IMR-90 (cell line): ENCODE measurements at regions not wholly inside any gene's neighbourhood (a gene's known extent, or its start where the extent isn't known, plus 50 kb on each side); places are given as distances from the start of the nearest gene placed in this dataset.

Experiments
- ATAC-seq: fragments of 200-7000 bp; cut with Tn5 transposase; 2 replicates; pipeline ENCODE4 v1.9.1; 2020; ENCODE audit warnings: low read depth, mild to moderate bottlenecking, moderate library complexity
- BruUV-seq: library from RNA; stranded (reverse); fragments of 400-500 nt; replicated peaks from 2 replicates; lab custom pipeline; 2021; lab: Mats Ljungman, UMichigan
- CTCF ChIA-PET: fragments of 300-600 bp; formaldehyde crosslinking; extraction: SDS; loops from one replicate; lab custom pipeline; 2021; ENCODE audit warnings: antibody characterized with exemption; lab: Yijun Ruan, JAX
- POLR2A ChIA-PET: fragments of 300-600 bp; sonication (Branson Sonifier 250); formaldehyde crosslinking; loops from one replicate; lab custom pipeline; 2022; ENCODE audit warnings: antibody characterized with exemption; ENCODE audit not compliant: unreplicated experiment; lab: Charles Lee
- DNase-seq: peaks from one replicate; pipeline ENCODE4 v3.0.0; 2013
- H2AFZ ChIP-seq: replicated peaks from 2 replicates; pipeline ENCODE3; 2013; ENCODE audit warnings: low read length, mild to moderate bottlenecking; ENCODE audit not compliant: poor library complexity
- H2AK5ac ChIP-seq: 2 replicates; pipeline ENCODE4 v1.6.1; 2013; ENCODE audit warnings: low read depth, low read length, inconsistent platforms
- H2AK9ac ChIP-seq: replicated peaks from 2 replicates; pipeline ENCODE3; 2013; ENCODE audit warnings: mild to moderate bottlenecking, low read depth, low read length, moderate library complexity; ENCODE audit not compliant: poor library complexity
- H2BK120ac ChIP-seq: 2 replicates; pipeline ENCODE4 v1.6.1; 2013; ENCODE audit warnings: low read depth, low read length, inconsistent platforms
- H2BK15ac ChIP-seq: 3 replicates; pipeline ENCODE4 v1.6.1; 2013; ENCODE audit warnings: low read depth, low read length, inconsistent platforms
- H2BK20ac ChIP-seq: 2 replicates; pipeline ENCODE4 v1.6.1; 2013; ENCODE audit warnings: low read depth, mild to moderate bottlenecking, inconsistent platforms, low read length, moderate library complexity
- H2BK5ac ChIP-seq: 2 replicates; pipeline ENCODE4 v1.6.1; 2013; ENCODE audit warnings: mild to moderate bottlenecking, low read depth, low read length, inconsistent platforms; ENCODE audit not compliant: poor library complexity, severe bottlenecking
- H3K14ac ChIP-seq: replicated peaks from 2 replicates; pipeline ENCODE4 v1.6.1; 2013; ENCODE audit warnings: low read depth, low read length, inconsistent platforms
- H3K18ac ChIP-seq: 2 replicates; pipeline ENCODE4 v1.6.1; 2013; ENCODE audit warnings: low read depth, low read length, control low read depth
- H3K23ac ChIP-seq: 2 replicates; pipeline ENCODE4 v1.6.1; 2013; ENCODE audit warnings: low read depth, low read length, inconsistent platforms
- H3K27ac ChIP-seq: 2 replicates; pipeline ENCODE4 v1.5.1; 2013; ENCODE audit warnings: mild to moderate bottlenecking, control low read depth, low read length; ENCODE audit not compliant: insufficient read depth
- H3K27me3 ChIP-seq: 2 replicates; pipeline ENCODE4 v1.6.1; 2013; ENCODE audit warnings: low read length; ENCODE audit not compliant: control insufficient read depth, insufficient read depth
- H3K36me3 ChIP-seq: 2 replicates; pipeline ENCODE4 v1.6.1; 2013; ENCODE audit warnings: low read length, mixed read lengths; ENCODE audit not compliant: control insufficient read depth, insufficient read depth
- H3K4ac ChIP-seq: 2 replicates; pipeline ENCODE4 v1.6.1; 2013; ENCODE audit warnings: low read depth, low read length, inconsistent platforms
- H3K4me1 ChIP-seq: 2 replicates; pipeline ENCODE4 v1.6.1; 2013; ENCODE audit warnings: low read length, mixed read lengths; ENCODE audit not compliant: control insufficient read depth, insufficient read depth
- H3K4me2 ChIP-seq: 2 replicates; pipeline ENCODE4 v1.6.1; 2013; ENCODE audit warnings: low read depth, mild to moderate bottlenecking, control low read depth, low read length, moderate library complexity
- H3K4me3 ChIP-seq: 2 replicates; pipeline ENCODE4 v1.5.1; 2013; ENCODE audit warnings: low read depth, mild to moderate bottlenecking, control low read depth, low read length, moderate library complexity; ENCODE audit not compliant: insufficient read depth
- H3K56ac ChIP-seq: 2 replicates; pipeline ENCODE4 v1.6.1; 2013; ENCODE audit warnings: low read length, inconsistent platforms; ENCODE audit not compliant: insufficient read depth; ENCODE audit errors: extremely low read depth
- H3K79me1 ChIP-seq, 2 experiments: 2 replicates each; pipeline ENCODE4 v1.6.1; 2013; ENCODE audit warnings: low read length in 2 of 2, inconsistent platforms in 1 of 2, low read depth in 1 of 2
- H3K9ac ChIP-seq: 2 replicates; pipeline ENCODE4 v1.6.1; 2013; ENCODE audit warnings: low read depth, low read length, control low read depth
- H3K9me1 ChIP-seq: 2 replicates; pipeline ENCODE4 v1.6.1; 2013; ENCODE audit warnings: low read length, inconsistent platforms; ENCODE audit not compliant: insufficient read depth
- H3K9me3 ChIP-seq: 2 replicates; pipeline ENCODE4 v1.6.1; 2013; ENCODE audit warnings: low read length; ENCODE audit not compliant: control insufficient read depth, insufficient read depth
- H4K20me1 ChIP-seq: 2 replicates; pipeline ENCODE4 v1.6.1; 2013; ENCODE audit warnings: low read length, inconsistent platforms; ENCODE audit not compliant: insufficient read depth
- H4K5ac ChIP-seq: 2 replicates; pipeline ENCODE4 v1.6.1; 2013; ENCODE audit warnings: mild to moderate bottlenecking, low read depth, low read length, control low read depth
- H4K8ac ChIP-seq, 2 experiments: 2 replicates each; pipeline ENCODE4 v1.6.1; 2013; ENCODE audit warnings: low read depth in 2 of 2, low read length in 2 of 2, control low read depth in 1 of 2, inconsistent platforms in 1 of 2
- H4K91ac ChIP-seq: 2 replicates; pipeline ENCODE4 v1.6.1; 2013; ENCODE audit warnings: low read depth, low read length, inconsistent platforms; ENCODE audit not compliant: insufficient read depth
- MAFK ChIP-seq: IDR thresholded peaks from 2 replicates; pipeline ENCODE4 v1.6.1; 2012; ENCODE audit warnings: low read depth, low read length, improper control_type of control experiment
- SMC3 ChIP-seq: fragments of 150-350 bp; IDR thresholded peaks from 2 replicates; pipeline ENCODE4 v1.6.1; 2016; ENCODE audit warnings: low read depth, mild to moderate bottlenecking, antibody characterized with exemption, low read length, moderate library complexity
- WGBS, 2 experiments: methylation state at CpG; one replicate each; pipeline versions ENCODE4 v1.1.5 to v1.1.7; 2013; ENCODE audit warnings: missing lambda C conversion rate in 2 of 2; ENCODE audit not compliant: insufficient read length in 1 of 2; ENCODE audit errors: extremely low coverage in 2 of 2; 5-methylcytosine and 5-hydroxymethylcytosine counted together
- dilution Hi-C: fragments of 300-500 bp; cut with HindIII; formaldehyde crosslinking; loops from one replicate; pipeline ENCODE4 v1.14.3; 2018; ENCODE audit warnings: low sequenced_read_pairs; ENCODE audit not compliant: unreplicated experiment
- in situ Hi-C: fragments of 300-500 bp; cut with MboI; formaldehyde crosslinking; loops from 3 replicates; pipeline ENCODE4 v1.14.3; 2019; ENCODE audit warnings: low sequenced_read_pairs, inconsistent platforms, mixed read lengths
- intact Hi-C: fragments of 100-400 bp; cut with micrococcal nuclease; formaldehyde crosslinking; loops from 2 replicates; pipeline ENCODE4 v1.10.0; 2022

DNA sequence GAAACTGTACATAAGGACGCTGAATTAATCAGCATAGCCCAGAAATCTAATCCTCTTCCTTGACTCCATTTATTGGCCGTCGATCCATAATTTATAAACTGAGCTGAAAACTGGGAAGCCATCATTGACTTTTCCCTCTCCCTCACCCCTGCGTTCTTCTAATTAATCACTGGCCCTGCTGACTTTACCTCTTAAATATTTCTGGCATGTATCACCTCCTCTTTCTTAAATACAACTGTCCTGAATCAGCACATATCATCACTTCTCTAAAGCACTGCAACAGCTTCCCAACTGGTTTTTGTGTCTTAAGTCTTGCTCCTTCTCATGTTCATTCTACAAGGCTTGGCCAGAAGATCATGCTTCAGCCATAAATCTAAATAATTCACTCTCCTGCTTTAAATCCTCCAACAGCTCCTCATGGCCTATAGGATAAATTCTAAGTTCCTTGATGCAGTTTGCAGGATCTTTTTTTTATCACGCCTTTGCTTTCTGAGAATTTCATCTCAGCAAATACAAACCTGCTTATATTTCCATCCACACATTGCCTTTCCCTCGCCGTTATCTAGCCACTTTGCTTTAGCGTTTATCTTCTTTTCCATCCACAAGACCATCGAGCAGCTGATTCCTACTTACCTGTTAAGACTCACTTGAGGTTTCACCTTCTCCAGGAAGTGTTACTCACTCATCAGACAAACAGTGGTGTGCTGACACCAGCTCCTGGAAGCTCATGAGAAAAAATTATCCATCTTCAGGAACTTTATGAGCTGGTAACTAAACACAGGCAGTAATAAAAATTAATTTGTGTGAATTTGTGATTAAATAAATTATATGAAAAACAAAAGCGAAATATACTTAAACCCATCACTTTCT lies 295.6 kb upstream of the FLRT2 start:
- ATAC-seq = peak; percentile 79

More for the DNA sequence above, 295.6 kb upstream of the FLRT2 start:
- POLR2A ChIA-PET = no interaction called here
- Histone ChIP-seq H3K56ac (no peak overlapping the region), H4K5ac (no peak overlapping the region), H2AK9ac (no peak overlapping the region), H2BK20ac (0 out of 2 replicates have a peak overlapping the region, but pooled peaks have one; percentile 13), H3K4me3 (no peak overlapping the region), H3K27ac (no peak overlapping the region), H2BK15ac (peak overlapping the region; percentile 7; the same call in 1 of the 3 replicates), H3K9ac (no peak overlapping the region), H3K23ac (no peak overlapping the region), H2BK5ac (peak overlapping the region; percentile 42), H3K4ac (peak overlapping the region; percentile 58; the same call in 1 of the 2 replicates), H3K4me1 (peaks cover 4% of the 10 kb centered on the region; the same call in 1 of the 2 replicates), H3K36me3 (no peaks in the 10 kb centered on the region), H3K9me1 (peaks cover 3% of the 10 kb centered on the region; the same call in 1 of the 2 replicates), H3K14ac (peak overlapping the region; percentile 53; the same call in 1 of the 2 replicates), H4K91ac (peak overlapping the region; percentile 20; the same call in 1 of the 2 replicates), H2AFZ (no peak overlapping the region), H3K79me1 (no peaks in the 10 kb centered on the region), H4K20me1 (no peaks in the 10 kb centered on the region), H3K27me3 (no peaks in the 10 kb centered on the region), H2AK5ac (peak overlapping the region; percentile 77), H4K8ac (0 out of 4 replicates have a peak overlapping the region, but pooled peaks of 1 of the 2 experiments have one; percentile 9), H2BK120ac (peak overlapping the region; percentile 66), H3K4me2 (peak overlapping the region; percentile 46; the same call in 1 of the 2 replicates), H3K18ac (no peak overlapping the region; the same call in 1 of the 2 replicates), H3K9me3 (no peaks in the 10 kb centered on the region)
- no TSS peak for BruUV-seq
- CTCF ChIA-PET = interaction anchor here (0.9 kb wide), 1 partner anchor 10 kb away, joined by 3 read pairs; no protein-coding TSS in a partner anchor
- intact Hi-C loops (no loop called here), in situ Hi-C loops (no loop called here), dilution Hi-C loops (no loop called here)
- WGBS, 2 experiments = 53% methylated on average over 3 of the region's 10 CpGs; no CpG with 5 or more reads in 1 of the 2 experiments
- TF ChIP-seq MAFK (0 out of 2 replicates have a peak, but pooled peaks have one; percentile 16), SMC3 (no peak)
- peak; percentile 51 for DNase-seq
